Hepatocyte (in vitro differentiated cells): ENCODE measurements at regions not wholly inside any gene's neighbourhood (a gene's known extent, or its start where the extent isn't known, plus 50 kb on each side); places are given as distances from the start of the nearest gene placed in this dataset.

Experiments used
- DNase-seq: peaks from one replicate; pipeline ENCODE4 v3.0.0-alpha.2; 2016; ENCODE audit warnings: low spot score
- H2AFZ ChIP-seq: fragments of 200-600 bp; sonication (generic); 2 replicates; pipeline ENCODE4 v1.6.0; 2016; ENCODE audit warnings: antibody characterized with exemption, mild to moderate bottlenecking
- H3K27ac ChIP-seq: fragments of 200-600 bp; sonication (generic); 2 replicates; pipeline ENCODE4 v1.5.1; 2016; ENCODE audit warnings: mild to moderate bottlenecking
- H3K27me3 ChIP-seq: fragments of 200-600 bp; sonication (generic); 2 replicates; pipeline ENCODE4 v1.6.1; 2016
- H3K36me3 ChIP-seq: fragments of 200-600 bp; sonication (generic); replicated peaks from 2 replicates; pipeline ENCODE4 v1.5.1; 2016; ENCODE audit warnings: low read depth; ENCODE audit not compliant: insufficient read depth
- H3K4me1 ChIP-seq: fragments of 200-600 bp; sonication (generic); 2 replicates; pipeline ENCODE4 v1.5.1; 2016; ENCODE audit warnings: mild to moderate bottlenecking, moderate library complexity; ENCODE audit not compliant: insufficient read depth
- H3K4me2 ChIP-seq: fragments of 200-600 bp; sonication (generic); 2 replicates; pipeline ENCODE4 v1.6.0; 2016
- H3K4me3 ChIP-seq: fragments of 200-600 bp; sonication (generic); 2 replicates; pipeline ENCODE4 v1.5.1; 2016; ENCODE audit warnings: mild to moderate bottlenecking
- H3K79me2 ChIP-seq: fragments of 200-600 bp; sonication (generic); 2 replicates; pipeline ENCODE4 v1.6.0; 2017; ENCODE audit warnings: mild to moderate bottlenecking
- H3K9me2 ChIP-seq: fragments of 200-600 bp; sonication (generic); replicated peaks from 2 replicates; pipeline ENCODE4 v1.6.0; 2017; ENCODE audit warnings: mild to moderate bottlenecking; ENCODE audit not compliant: insufficient read depth
- H3K9me3 ChIP-seq: fragments of 200-600 bp; sonication (generic); 2 replicates; pipeline ENCODE4 v1.5.1; 2016; ENCODE audit warnings: low read depth, mild to moderate bottlenecking
- H4K20me1 ChIP-seq: fragments of 200-600 bp; sonication (generic); 2 replicates; pipeline ENCODE4 v1.6.0; 2016; ENCODE audit warnings: mild to moderate bottlenecking; ENCODE audit not compliant: insufficient read depth, poor library complexity, severe bottlenecking
- EZH2 ChIP-seq: fragments of 200-600 bp; sonication (generic); IDR thresholded peaks from 2 replicates; pipeline ENCODE4 v1.6.1; 2016; ENCODE audit warnings: antibody characterized with exemption, mild to moderate bottlenecking, borderline replicate concordance
- EZH2phosphoT487 ChIP-seq: fragments of 200-600 bp; sonication (generic); IDR thresholded peaks from one replicate; pipeline ENCODE4 v1.6.1; 2018; ENCODE audit warnings: antibody characterized with exemption, mild to moderate bottlenecking, low read depth, moderate library complexity; ENCODE audit not compliant: unreplicated experiment, severe bottlenecking
- WGBS: methylation state at CpG from one replicate; pipeline ENCODE4 v1.1.6; 2016; ENCODE audit warnings: low lambda C conversion rate; ENCODE audit errors: missing lambda C conversion rate; 5-methylcytosine and 5-hydroxymethylcytosine counted together
- TF ChIP-seq, protein P1 (sequence below): fragments of 200-600 bp; sonication (generic); IDR thresholded peaks from 2 replicates; pipeline ENCODE4 v1.5.1; 2016; ENCODE audit warnings: antibody characterized with exemption, mild to moderate bottlenecking; ENCODE audit not compliant: poor library complexity

- Histone ChIP-seq H3K36me3 (no peaks in the 10 kb centered on the region), H3K27me3 (no peaks in the 10 kb centered on the region), H3K4me3 (no peak overlapping the region), H3K27ac (no peak overlapping the region), H3K9me3 (no peaks in the 10 kb centered on the region), H3K4me2 (no peak overlapping the region), H2AFZ (no peak overlapping the region), H3K79me2 (no peaks in the 10 kb centered on the region), H3K4me1 (no peaks in the 10 kb centered on the region), H4K20me1 (no peaks in the 10 kb centered on the region), H3K9me2 (no peaks in the 10 kb centered on the region)
- TF ChIP-seq, protein P1, sequence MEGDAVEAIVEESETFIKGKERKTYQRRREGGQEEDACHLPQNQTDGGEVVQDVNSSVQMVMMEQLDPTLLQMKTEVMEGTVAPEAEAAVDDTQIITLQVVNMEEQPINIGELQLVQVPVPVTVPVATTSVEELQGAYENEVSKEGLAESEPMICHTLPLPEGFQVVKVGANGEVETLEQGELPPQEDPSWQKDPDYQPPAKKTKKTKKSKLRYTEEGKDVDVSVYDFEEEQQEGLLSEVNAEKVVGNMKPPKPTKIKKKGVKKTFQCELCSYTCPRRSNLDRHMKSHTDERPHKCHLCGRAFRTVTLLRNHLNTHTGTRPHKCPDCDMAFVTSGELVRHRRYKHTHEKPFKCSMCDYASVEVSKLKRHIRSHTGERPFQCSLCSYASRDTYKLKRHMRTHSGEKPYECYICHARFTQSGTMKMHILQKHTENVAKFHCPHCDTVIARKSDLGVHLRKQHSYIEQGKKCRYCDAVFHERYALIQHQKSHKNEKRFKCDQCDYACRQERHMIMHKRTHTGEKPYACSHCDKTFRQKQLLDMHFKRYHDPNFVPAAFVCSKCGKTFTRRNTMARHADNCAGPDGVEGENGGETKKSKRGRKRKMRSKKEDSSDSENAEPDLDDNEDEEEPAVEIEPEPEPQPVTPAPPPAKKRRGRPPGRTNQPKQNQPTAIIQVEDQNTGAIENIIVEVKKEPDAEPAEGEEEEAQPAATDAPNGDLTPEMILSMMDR: no peak
- TF ChIP-seq EZH2 (no peak), EZH2phosphoT487 (no peak)
- no peak for DNase-seq
- 0% methylated on average over 1 of the region's 1 CpG for WGBS
Observed at GRCh38 chr3:16725972-16726371, 120.7 kb upstream of the DAZL start.

DNA sequence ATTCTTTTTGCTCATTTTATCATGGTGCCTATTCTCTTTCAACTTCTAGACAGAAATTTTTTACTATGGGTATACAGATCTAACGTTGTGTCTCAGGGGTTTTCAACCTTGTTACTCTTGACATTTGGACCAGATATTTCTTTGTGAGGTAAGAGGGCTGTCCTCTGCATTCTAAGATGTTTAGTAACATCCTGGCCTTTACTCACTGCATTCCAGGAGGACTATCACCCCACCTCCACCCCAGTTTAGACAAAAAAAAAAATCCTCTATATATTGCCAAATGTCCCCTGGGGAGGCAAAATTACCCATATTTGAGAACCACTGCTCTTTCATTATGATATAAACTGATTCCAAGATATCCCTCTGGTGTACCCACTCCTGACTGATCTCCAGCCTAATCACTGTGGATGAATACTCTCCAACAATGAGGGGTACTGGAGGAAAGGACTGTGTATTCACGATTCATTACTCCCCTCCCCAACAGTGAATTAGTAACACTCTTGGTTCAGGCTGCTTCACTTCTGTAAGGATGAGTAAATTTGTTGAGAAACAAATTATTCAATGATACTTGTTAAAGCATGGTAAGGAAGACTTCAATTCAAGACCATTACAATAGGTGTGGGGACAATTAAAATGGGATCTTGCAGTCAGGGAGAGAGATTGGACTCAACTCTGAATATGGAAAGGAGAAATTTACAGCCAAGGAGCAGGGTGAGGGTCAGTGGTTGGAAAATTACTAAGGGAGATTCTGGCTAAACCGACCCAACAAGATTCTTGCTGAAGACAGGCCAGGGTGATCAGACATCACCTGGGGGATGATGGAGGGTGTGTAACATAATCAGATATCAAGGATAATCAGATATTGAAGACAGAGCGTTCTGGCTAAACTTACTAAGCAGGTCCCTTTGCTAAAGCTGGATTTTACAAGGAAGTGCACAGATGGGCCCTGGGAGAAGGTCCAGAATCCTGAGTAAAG is 123.8 kb upstream of the DAZL start:
- no peaks in the 10 kb centered on the region for H3K9me2 ChIP-seq
- no peak overlapping the region for H2AFZ ChIP-seq
- H3K36me3 ChIP-seq: no peaks in the 10 kb centered on the region
- H3K4me3 ChIP-seq: no peak overlapping the region
- no peaks in the 10 kb centered on the region for H3K27me3 ChIP-seq
- no peaks in the 10 kb centered on the region for H3K79me2 ChIP-seq
- 82% methylated on average over 4 of the region's 4 CpGs for WGBS
- TF ChIP-seq, protein P1: no peak
- TF ChIP-seq EZH2: no peak
- TF ChIP-seq EZH2phosphoT487: no peak
- H3K9me3 ChIP-seq: no peaks in the 10 kb centered on the region
- no peaks in the 10 kb centered on the region for H4K20me1 ChIP-seq
- no peak overlapping the region for H3K27ac ChIP-seq
- no peak overlapping the region for H3K4me2 ChIP-seq
- DNase-seq: no peak
- H3K4me1 ChIP-seq: no peaks in the 10 kb centered on the region

DNA sequence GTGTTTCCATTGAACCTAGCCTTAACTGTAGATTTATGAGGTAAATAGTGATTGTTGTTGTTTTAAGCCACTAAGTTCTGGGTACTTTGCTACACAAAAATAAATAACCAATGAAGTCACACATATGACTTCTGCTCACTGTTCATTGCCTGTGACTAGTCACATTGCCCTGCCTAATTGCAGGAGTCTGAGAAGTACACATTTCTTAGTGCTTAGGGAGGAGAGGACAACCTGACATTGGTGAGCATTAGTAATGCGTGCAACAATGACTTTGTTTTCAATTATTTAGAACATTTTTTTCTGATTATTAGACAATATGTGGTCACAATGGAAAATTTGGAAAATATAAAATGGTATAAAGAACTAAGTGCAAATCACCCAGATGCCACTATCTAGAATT is 133.2 kb upstream of the DAZL start:
- Histone ChIP-seq H3K4me3 (no peak overlapping the region), H3K9me3 (no peaks in the 10 kb centered on the region), H3K36me3 (no peaks in the 10 kb centered on the region), H3K4me1 (no peaks in the 10 kb centered on the region), H2AFZ (no peak overlapping the region), H3K9me2 (no peaks in the 10 kb centered on the region), H4K20me1 (no peaks in the 10 kb centered on the region), H3K27ac (no peak overlapping the region), H3K27me3 (no peaks in the 10 kb centered on the region), H3K79me2 (no peaks in the 10 kb centered on the region), H3K4me2 (no peak overlapping the region)
- no peak for TF ChIP-seq EZH2
- TF ChIP-seq, protein P1: no peak
- no peak for TF ChIP-seq EZH2phosphoT487
- WGBS: 92% methylated on average over 1 of the region's 1 CpG
- DNase-seq: no peak
